Stimulated activated CD4-positive, alpha-beta T cell treated with anti-CD3 and anti-CD28 coated beads, Interleukin-1b, Interleukin-23, amount 100 ng/mL, for 24 hours (primary cell): ENCODE measurements at regions not wholly inside any gene's neighbourhood (a gene's known extent, or its start where the extent isn't known, plus 50 kb on each side); places are given as distances from the start of the nearest gene placed in this dataset.

Experiments
- DNase-seq, 4 experiments: peaks; one replicate each; pipeline ENCODE4 v3.0.0-alpha.2; 2020; ENCODE audit warnings: low read depth in 4 of 4, low spot score in 1 of 4

DNA sequence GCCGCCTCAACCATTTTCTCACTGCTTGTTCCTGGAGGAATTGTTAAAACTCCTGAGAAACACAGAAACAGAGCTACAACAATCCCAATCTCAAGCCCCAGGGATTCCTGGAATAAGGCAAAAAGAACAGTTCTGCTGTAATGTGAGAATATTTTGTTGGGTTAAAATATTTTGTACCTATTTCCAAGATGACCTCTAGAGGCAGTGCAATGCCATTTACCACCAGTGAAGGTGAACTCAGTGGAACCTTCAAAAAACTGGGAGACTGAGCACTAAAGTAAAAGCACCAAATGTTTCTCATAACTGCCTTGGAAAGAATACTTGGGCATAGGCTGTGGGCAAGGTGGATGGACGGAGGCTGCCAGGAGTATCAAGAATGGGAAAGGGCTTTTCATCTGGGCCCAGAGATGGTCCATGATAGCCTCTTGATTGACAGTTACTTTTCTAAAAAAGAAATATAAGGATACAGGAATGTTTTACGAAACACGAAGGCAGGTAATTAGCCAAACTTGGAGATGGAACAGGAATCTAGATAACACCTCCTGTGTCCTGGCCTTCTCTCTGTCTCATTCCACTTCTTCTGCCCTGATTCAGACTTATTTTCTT is 334.0 kb upstream of the FLRT2 start:
- no peak for DNase-seq

DNA sequence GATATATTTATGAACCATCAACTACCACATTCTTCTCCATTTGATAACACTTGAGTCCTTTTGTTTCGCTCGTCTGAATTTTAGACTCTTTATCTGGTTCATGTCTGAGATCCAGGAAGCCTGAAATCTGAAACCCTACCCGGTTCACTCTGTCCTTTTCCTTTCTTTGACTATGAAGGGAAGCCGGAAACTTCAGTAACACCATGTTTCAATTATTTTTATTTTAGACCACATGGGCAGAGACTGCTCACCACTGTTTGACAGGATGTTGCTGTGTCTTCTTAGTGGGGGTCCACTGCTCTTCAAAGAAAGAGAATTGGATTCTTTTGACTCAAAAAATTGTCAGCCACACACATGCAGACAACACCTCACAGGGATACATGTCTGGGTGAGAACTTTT is 331.9 kb upstream of the FLRT2 start:
- no peak for DNase-seq

DNA sequence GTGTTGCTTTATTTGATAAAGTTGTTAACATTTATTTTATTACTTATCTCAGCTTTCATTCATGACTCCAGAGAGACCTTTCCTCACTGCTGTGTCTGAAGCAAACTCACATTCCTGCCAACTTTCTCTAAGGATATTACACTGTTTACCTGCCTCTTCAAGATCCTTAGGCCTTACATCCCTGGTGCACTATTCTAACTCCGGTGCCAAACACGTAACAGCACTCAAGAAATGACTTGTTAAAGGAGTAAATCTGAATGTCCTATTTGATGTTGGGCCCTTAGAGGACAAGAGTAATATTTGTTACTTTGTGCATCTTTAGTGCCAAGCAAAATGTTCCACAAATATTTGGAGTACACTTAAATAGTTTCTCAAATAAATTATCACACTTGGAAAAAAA is 324.1 kb upstream of the FLRT2 start:
- DNase-seq: no peak

DNA sequence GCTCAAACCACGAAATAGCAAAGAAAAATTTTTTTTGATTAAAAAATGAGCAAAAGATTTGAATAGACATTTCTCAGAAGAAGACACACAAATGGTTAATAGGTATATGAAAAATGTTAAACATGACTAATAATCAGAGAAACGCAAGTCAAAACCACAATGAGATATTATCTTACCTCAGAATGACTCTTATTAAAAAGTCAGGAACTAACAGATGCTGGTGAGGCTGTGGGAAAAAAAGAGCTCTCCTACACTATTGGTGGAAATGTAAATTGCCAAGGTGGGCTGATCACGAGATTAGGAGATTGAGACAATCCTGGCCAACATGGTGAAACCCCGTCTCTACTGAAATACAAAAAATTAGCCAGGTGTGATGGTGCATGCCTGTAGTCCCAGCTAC is 315.5 kb upstream of the FLRT2 start:
- no peak for DNase-seq

DNA sequence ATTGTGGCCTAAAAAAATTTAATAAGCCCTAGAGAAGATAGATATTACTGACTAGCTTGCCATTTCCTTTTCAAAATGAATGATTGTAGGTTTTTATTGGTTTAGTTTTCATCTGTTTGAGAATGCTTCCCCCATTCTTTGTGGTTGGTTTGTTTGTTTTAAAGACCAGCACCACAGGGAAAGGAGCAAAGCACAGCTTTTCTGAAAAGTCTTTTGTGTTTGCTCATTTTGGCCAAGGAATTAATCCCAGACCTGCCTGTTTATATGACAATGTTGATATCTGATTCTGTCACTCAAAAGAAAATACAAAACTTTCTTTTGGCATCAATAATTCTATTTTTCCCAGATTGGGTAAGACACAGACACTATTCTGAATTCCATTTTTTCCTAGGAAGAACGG is 312.5 kb upstream of the FLRT2 start:
- DNase-seq: no peak

DNA sequence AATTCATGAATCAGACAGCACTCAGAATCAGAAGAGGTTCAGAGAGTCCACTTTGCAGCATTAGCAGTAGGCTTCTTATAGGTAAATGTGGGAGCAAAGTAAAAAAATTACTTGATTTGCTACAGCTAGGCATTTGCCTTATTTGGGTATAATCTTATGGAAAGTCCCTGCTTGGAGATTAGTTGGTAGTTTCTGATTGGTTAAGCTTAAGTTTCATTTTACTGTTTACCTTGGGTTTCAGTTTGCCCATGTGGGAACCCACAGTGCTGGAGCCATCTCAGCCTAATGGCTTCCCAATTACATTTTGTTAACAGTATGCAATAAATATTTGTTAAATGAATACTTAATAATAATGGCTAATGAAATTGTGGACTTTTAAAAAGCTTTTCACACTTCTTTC is 311.0 kb upstream of the FLRT2 start:
- DNase-seq: no peak

DNA sequence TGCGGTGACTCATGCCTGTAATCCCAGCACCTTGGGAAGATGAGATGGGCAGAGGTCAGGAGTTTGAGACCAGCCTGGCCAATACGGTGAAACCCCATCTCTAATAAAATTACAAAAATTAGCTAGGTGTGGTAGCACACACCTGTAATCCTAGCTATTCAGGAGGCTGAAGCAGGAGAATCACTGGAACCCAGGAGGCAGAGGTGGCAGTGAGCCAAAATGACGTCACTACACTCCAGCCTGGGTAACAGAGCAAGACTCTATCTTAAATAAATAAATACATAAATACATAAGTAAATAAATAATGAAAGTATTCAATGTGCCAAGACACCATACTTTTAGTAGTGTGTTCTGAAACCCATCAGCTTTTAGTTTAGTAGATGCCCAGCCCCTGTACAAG is 308.1 kb upstream of the FLRT2 start:
- DNase-seq: no peak

DNA sequence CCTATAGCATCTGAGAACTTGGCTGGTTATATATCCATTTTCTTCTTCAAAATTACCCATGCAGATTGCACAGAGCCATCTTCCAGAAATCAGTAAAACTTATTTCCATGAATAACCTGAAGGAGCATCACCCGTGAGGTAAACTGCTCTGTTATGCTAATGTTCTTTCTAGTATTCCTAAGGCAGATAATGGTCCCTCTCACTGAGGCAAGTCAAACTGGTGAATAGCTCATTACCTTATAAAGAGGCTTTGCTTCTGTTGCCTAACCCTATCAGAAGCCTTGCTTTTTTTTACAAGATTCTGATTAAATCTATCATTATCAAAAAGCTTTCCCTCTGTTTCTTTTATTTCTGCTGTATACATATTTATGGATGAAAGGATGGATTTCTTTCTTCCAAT is 307.6 kb upstream of the FLRT2 start:
- no peak for DNase-seq

DNA sequence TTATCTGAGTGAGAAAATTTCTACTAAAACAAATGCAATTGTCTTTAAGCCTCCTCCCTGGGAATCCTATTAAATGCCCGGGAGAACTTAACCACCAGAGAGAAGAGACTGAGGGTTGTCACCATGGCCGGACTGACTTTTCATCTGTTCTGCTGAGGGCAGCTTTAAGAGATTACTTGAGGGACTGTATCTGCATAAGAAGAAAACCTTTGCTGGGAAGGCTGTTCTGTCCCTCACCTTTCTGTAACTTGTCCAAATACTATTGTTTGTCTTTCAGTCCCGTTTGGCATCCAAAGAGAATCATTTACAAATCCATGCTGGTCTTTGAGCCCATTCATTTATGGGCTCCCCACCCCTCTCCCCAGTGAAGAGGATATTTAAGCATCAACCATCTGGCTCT is 306.3 kb upstream of the FLRT2 start:
- DNase-seq: no peak

DNA sequence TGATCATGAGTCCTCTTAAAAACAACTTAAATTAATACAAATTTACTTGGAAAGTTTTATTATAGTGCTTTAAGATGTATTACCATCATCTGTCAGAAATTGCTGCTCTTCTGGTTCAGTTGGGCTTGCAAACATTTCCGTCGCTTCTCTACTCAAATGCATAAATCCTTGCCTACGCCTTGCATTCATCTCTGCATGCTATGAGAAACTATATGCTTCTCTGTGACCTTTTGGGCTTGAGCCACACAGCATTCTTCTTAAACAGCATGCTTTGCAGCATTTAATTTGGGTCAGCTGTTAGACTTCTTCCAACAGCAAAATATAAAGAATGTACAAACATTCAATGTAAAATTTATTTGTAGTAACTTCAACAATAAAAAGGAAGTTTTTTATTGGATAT is 305.7 kb upstream of the FLRT2 start:
- DNase-seq: no peak

DNA sequence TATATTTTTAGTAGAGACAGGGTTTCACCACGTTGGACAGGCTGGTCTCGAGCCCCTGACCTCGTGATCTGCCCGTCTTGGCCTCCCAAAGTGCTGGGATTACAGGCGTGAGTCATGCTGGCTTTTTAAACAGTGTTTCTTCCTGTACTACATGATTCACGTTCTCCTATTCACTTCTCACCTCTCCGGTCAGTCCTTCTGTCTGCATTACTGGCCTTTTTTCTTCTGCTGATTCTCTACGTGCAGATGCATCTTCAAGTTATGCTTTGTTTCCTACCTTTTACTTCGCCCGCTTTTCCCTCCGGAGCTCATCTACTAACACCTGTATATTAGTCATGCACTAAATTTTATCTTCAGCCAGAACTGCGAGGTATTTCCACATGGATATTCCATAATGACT is 296.2 kb upstream of the FLRT2 start:
- no peak for DNase-seq

DNA sequence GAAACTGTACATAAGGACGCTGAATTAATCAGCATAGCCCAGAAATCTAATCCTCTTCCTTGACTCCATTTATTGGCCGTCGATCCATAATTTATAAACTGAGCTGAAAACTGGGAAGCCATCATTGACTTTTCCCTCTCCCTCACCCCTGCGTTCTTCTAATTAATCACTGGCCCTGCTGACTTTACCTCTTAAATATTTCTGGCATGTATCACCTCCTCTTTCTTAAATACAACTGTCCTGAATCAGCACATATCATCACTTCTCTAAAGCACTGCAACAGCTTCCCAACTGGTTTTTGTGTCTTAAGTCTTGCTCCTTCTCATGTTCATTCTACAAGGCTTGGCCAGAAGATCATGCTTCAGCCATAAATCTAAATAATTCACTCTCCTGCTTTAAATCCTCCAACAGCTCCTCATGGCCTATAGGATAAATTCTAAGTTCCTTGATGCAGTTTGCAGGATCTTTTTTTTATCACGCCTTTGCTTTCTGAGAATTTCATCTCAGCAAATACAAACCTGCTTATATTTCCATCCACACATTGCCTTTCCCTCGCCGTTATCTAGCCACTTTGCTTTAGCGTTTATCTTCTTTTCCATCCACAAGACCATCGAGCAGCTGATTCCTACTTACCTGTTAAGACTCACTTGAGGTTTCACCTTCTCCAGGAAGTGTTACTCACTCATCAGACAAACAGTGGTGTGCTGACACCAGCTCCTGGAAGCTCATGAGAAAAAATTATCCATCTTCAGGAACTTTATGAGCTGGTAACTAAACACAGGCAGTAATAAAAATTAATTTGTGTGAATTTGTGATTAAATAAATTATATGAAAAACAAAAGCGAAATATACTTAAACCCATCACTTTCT is 295.6 kb upstream of the FLRT2 start:
- DNase-seq: no peak

DNA sequence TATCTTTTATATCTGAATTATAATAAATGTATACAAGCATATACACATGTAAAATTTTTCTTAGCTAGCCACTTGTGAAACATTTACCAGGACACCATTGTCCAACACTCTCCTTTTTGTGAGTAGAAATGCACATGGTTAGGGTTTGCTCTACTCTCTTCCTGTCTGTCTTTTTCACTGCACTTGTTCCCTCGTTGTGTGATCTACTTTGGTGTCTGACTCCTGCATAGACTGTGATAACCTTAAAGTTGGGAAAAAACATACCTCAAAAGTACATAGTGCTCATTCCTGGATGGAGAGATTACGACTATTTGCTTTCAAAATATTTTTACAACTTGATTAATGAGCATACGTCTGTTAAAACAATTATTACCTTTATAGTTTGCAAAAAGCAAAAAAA is 294.1 kb upstream of the FLRT2 start:
- no peak for DNase-seq

DNA sequence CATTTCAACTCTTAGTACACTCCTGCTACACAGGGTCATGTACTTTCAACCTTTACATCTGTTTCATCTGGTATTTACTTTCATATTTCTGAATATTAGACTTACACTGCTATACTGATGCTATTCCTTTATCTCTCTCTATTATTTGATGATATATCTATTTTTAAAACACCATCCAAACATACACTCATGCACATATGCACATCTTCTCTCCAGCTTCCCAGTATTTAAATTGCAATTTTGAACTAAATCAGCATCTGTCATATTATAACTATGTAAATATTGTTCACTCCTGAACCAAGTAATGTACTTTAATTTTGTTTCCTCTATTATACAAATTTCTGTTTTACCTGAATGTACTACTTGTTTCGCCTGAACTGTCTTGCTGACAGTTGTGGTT is 293.6 kb upstream of the FLRT2 start:
- DNase-seq: no peak

DNA sequence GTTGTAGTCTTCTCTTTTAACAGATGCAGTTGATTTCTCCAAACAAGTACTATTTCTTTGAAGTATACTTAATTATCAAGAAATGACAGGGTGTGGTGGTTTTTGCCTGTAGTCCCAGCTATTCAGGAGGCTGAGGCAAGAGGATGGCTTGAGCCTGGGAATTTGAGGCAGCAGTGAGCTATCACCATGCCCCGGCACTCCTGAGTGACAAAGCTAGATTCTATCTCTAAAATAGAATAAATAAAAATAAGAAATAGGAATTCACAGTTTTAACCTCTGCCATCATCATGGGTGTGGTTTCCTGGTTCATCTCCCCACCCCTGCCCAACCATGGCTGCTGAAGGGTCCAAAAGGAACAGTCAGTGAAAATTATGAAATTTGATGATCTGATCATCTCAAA is 290.2 kb upstream of the FLRT2 start:
- no peak for DNase-seq

DNA sequence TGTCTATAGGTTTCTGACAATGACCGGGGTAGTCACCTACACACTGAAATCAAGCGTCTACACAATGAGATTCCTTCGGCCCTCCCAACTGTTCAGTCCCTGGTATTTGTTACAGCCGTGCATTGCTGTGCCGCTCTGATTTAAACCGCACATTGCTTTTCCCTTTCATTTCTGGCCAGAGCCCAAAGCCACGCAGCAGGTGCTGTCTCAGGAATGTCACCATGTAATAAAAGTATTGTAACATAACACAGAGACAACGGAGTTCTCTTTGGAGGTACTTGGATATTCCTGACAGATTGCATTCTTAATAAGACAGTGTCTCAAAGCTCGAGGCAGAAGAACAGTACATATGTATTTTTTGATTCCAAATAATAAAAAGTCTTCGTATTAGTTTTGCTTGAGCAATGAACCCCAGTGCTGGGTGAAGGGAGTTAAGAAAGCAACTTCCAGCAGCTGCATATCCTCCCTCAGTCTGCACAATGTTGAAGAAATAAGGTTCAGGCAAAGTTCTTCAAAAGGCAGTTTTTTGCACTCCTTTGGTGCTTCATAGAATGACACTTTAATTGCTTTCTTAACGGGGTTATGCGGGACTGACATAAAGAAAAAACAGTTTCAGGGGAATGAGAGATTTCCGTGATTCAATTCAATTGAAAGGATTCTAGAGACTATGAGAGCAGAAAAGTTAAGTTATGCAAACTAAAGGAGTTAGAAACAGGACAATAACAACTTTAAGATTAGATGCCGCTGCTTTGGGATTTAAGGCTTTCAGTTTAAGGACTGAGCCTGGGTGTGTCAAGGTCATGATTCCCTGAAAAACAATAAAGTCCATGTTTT is 288.7 kb upstream of the FLRT2 start:
- DNase-seq: no peak

DNA sequence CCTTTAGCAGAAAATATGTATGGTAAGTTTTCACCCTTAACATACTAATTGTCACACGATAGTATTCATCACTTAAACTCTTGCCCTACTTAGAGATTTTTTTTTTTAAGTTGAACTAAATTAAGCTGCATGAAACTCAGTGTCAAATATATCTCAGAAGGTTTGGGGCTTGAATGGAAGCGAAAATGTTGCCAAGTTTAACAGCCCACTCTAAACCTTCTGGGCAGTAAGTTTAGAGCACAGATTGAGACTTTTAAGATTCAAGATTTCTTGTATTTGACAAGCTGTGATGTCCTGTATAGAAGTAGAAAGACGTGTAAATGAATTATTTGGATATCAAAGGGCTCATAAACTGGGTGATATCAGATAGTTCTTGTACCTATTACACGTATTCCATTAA is 287.3 kb upstream of the FLRT2 start:
- DNase-seq: no peak

DNA sequence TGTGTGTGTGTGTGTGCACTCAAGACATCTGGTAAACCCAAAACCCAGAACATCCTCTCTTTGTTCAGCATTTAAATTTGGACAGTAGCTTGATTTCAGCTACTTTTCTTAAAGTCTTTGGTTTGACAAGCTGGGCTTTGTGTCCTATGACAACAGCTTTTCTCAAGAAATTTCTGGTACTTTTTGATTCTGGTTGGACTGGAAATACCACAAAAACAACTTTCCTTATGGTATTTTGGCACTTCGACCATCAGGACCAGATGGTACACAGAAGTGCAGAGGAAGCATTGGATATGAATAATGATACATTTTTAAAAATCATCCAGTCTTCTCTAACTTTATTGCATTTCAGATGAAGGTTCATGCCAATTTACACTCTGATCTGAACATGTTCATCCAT is 286.6 kb upstream of the FLRT2 start:
- DNase-seq: no peak

DNA sequence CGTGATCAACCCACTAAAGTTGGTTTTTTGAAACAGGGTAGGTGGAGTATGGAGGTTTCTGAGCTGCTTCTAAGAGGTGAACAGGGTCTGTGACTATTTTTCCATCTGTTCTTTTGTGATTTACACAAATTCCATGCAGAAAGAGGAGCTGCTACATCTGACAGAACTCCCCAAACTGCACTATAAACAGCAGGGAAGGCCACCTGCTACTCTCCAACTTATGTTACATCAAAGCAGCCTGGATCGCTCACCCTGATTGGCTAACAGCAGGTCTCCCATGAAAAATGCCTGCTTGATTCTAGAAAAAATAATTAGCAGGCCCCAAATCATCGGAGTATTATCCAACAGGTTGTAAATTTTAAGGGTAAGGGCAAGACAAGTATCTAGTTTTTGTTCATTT is 282.9 kb upstream of the FLRT2 start:
- DNase-seq: no peak

DNA sequence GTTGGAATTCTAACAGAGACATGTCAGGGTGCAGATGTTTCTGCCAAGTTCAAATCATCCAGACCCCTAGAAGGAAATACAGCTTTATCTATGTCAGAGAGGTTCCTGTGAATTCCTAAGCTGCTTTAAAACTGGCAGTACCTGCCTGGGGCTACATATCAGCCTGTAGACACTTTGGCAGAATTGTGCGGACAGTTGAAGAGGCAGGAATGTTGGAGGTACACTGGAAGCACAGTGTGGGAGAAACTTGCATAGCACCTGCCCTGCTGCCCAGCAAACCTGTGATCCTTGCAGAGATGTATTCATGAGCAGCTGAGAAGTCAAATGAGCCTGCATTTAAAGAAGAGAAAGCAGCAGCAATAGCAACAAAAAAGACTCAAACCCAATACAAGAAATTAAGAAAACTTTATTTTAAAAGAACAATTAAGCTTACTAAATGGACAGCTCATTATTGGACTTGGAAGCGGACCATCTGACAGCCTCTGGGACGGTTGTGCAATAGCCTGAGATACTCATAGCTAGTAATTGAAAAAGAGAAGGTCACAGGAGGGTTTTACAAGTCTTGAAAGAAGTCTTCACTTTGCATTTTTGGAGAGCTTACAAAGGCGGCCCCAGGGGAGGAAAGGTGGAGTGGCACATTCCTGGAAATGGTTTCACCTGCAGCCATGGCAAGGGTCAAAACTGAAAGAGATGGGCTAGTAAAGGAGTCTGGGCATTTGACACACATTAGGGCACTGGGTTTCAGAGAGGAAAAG is 280.9 kb upstream of the FLRT2 start:
- no peak for DNase-seq

DNA sequence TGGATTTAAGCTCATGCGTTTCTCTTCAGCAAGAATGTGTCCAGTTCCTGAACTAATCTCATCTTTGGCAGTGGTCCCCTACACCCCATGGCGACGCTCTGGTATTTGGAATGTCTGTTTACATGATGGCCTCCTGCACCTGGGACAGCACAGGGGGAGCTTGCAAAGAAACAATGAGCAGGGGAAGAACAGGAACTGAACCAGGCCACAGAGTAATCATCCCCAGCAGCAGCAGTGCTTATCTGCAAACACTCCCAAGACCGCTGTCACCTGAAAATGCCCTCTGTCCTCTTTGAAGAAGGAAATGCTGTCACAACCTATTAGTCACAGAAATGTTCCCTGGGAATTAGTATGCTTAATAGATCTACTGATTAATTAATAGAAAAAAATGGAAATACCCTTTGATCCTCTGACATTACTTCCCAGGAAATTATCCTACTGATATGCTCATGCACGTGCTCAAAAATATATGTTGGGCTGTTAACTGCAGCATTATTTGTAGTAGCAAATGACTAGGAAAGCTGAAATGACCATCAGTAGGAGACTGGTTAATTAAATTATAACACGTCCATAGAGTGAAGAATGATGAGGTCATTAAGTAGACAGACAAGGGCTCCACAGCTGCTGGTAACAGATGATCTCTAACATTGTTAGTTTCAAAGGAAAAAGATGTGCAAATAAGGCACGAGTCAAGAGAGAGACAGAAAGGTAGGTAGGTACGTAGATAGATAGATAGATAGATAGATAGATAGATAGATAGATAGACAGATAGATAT is 279.3 kb upstream of the FLRT2 start:
- DNase-seq: no peak
